Tibial nerve (tissue), 4 donors: ENCODE measurements at regions not wholly inside any gene's neighbourhood (a gene's known extent, or its start where the extent isn't known, plus 50 kb on each side); places are given as distances from the start of the nearest gene placed in this dataset.

Experiments used
- EP300 ChIP-seq, 2 donors: sonication (generic); formaldehyde crosslinking; IDR thresholded peaks; one replicate each; pipeline ENCODE4 v1.6.1; 2017; ENCODE audit warnings: antibody characterized with exemption in 2 of 2, mild to moderate bottlenecking in 1 of 2
- POLR2A ChIP-seq, 2 donors: fragments of 450-650 bp; IDR thresholded peaks; one replicate each; pipeline ENCODE4 v1.6.1; 2017; ENCODE audit warnings: antibody characterized with exemption in 2 of 2, mild to moderate bottlenecking in 2 of 2, moderate library complexity in 2 of 2
- TF ChIP-seq, protein P1 (sequence below), 5 experiments: fragments of 200-600 bp in 3 of 5; fragments of 450-650 bp in 2 of 5; sonication (generic) in 3 of 5; IDR thresholded peaks; one replicate each; pipeline ENCODE4 v1.5.1; 2016 to 2019; ENCODE audit warnings: antibody characterized with exemption in 5 of 5, mild to moderate bottlenecking in 3 of 5, moderate library complexity in 2 of 5

DNA sequence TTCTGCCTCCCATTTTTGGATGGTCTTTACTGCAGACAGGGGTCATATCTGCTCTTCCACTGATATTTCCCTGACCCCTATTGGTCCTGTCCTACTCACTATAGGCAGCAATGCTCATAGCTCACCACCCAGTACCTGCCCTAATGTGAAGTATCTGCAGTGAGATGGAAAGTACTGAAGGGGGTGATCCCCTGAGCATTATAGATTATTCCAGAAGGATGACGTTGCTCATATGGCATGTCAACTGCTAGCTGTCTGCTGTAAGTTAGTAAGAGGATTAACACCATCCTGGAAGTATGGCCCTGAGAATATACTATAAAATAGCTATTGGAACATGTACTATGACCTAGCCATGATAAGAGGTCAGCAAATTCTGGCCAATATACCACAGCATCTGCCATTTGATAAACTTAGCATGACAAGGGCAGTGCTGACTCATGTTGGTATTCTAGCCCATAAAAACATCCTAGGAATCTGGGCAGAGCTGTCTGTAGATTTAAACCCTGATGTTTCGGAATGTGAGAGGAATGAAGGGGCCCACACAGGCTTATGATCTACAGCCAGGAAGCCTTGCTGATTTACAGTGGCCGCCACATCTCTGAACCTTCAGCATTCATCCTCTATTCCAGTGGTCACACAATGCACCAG is 451.4 kb downstream of the TNS1 start:
- TF ChIP-seq, protein P1, sequence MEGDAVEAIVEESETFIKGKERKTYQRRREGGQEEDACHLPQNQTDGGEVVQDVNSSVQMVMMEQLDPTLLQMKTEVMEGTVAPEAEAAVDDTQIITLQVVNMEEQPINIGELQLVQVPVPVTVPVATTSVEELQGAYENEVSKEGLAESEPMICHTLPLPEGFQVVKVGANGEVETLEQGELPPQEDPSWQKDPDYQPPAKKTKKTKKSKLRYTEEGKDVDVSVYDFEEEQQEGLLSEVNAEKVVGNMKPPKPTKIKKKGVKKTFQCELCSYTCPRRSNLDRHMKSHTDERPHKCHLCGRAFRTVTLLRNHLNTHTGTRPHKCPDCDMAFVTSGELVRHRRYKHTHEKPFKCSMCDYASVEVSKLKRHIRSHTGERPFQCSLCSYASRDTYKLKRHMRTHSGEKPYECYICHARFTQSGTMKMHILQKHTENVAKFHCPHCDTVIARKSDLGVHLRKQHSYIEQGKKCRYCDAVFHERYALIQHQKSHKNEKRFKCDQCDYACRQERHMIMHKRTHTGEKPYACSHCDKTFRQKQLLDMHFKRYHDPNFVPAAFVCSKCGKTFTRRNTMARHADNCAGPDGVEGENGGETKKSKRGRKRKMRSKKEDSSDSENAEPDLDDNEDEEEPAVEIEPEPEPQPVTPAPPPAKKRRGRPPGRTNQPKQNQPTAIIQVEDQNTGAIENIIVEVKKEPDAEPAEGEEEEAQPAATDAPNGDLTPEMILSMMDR (IDR thresholded peaks at IDR 0.05), result no peak
- TF ChIP-seq EP300 (IDR thresholded peaks at IDR 0.05) (no peak), POLR2A (IDR thresholded peaks at IDR 0.05) (no peak)
